ENCODE measurements at regions not wholly inside any gene's neighbourhood (a gene's known extent, or its start where the extent isn't known, plus 50 kb on each side); places are given as distances from the start of the nearest gene placed in this dataset.

DNA sequence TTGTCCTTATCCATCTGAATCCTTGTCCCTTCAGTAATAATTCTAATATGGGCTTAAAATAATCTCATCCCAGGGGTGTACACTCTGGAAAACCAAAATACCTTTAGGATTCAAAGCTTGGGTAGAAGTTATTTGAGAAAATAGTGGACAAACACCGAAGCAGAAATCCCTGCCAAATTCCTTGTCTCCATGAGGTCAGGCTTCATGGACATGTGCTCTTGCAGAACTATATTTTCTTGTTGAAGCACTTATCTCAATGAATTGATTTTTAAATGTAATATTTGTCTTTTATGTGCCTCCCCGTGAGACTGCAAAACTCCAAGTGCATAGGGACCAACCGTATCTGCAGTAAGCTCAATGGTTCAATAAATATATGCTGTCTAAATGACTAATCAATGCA is 1153.3 kb upstream of the AUTS2 start:
- no peak for DNase-seq

DNA sequence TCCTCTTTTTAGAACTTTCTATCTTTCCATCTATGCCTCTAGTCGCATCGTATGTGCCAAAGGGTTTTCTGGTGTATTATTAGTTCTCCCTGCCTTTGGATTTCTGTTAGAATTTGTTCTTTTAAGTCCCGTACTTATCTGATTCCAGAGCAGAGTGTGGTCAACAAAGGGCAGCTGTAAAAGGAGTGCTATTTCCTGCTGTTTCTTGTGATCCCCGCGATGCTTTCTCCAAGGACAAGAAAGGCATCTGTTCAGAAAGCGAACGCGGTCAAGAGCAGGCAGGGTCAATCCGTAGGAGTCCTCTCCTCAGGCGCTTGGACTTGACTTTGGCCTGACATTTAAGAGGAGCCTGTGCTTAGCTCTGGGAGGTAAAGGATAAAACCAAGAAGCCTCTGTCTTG is 1152.1 kb upstream of the AUTS2 start:
- no peak for DNase-seq

DNA sequence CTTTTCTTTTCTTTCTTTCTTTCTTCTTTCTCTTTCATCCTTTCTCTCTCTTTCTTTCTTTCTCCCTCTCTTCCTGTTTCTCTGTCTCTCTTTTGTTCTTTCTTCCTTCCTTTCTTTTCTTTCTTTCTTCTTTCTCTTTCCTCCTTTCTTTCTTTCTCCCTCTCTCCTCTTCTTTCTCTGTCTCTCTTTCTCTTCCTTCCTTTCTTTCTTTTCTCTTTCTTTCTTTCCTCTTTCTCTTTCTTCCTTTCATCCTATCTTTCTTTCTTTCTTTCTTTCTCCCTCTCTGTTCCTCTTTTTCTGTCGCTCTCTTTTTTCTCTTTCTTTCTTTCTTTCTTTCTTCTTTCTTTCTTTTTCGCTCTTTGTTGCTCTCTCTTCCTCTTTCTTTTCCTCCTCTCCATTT is 1149.2 kb upstream of the AUTS2 start:
- no peak for DNase-seq

GRCh38 chr7:68449816-68450215 is 1148.5 kb upstream of the AUTS2 start:
- DNase-seq: no peak

- DNase-seq: no peak
Observed at GRCh38 chr7:68454931-68455330, 1143.3 kb upstream of the AUTS2 start.

DNA sequence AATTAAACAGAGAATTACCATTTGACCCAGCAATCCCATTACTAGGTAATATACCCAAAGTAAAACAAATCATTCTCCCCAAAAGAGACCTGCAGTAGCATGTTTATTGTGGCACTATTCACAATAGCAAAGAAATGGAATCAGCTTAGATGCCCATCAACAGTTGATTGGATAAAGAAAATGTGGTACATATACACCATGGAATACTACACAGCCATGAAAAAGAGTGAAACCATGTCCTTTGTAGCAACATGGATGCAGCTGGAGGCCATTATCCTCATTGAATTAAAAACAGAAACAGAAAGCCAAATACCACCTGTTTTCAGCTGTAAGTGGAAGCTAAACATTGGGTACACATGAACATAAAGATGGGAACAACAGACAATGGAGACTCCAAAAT is 1141.8 kb upstream of the AUTS2 start:
- no peak for DNase-seq

- DNase-seq: no peak
Observed at GRCh38 chr7:68457481-68457880, 1140.8 kb upstream of the AUTS2 start.

GRCh38 chr7:68458010-68458908 is 1140.0 kb upstream of the AUTS2 start:
- DNase-seq: peak; percentile 13

- DNase-seq: peak; percentile 75
Observed at GRCh38 chr7:68461430-68461829, 1136.8 kb upstream of the AUTS2 start.

DNA sequence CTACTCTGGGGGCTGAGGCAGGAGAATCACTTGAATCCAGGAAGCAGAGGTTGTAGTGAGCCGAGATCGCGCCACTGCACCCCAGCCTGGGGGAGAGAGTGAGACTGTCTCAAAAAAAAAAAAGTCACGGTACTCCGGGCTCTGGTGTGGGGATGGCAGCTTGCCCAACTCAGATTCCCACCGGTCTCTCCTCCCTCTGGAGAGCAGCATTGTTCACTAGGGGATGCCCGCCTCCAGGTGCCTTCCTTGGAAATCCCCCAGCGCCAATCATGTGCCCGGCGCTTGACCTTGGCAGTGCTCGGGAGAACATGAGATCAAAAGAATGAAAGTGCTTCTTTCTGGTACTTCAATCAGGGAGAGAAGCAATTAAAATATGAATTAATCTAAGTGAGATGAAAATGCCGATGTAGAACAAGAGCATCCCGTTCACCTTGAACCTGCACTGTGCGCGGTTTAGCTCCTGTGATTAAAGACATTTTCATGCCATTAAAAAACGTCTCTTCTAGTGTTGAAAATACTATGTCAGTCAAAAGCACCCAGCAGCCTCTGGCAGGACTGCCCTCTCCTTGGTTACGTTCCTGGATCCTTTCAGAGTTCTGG is 1127.3 kb upstream of the AUTS2 start:
- no peak for DNase-seq

GRCh38 chr7:68472688-68473087 is 1125.6 kb upstream of the AUTS2 start:
- no peak for DNase-seq

DNA sequence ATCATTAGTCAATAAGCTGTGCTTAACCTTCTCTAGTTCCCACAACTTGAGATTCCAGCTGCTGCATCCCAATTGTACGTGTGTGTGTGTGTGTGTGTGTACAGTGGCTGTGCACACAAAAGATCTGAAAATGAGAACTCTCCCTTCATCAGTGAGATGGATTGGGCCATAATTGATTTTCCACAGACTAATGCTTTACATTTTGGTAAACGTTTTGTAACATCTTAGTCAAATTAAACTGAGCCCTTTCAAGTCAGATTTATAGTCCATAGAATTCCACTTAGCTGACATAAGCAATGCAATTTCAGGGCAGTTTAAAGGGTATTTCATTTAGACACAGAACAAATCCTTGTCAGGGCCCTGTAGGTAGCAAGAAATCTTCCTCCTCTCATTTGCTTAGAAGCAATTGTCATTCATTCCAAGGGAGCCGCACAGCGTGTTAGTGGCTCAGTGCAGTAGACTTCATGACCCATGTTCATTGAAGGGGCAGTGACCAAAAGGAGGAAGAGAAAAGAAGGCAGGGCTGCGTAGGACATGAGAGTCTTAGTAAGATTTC is 1123.5 kb upstream of the AUTS2 start:
- DNase-seq: no peak

DNA sequence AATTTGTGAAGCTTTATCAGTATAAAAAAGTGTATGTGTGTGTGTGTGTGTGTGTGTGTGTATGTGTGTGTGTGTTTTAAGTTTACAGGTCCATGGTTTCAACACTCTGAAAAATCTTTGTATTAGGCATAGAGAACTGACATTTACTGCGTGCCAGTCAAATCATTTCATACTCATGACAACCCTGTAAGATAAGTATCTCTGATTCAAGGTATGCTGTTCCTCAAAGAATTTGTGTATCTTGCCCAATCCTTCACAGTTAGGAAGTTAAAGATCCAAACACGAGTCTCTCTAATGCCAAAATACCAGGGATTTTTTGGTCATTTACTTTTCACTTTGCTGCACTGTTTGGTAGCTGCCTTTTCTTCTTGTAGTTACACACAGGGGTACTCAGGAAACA is 1121.3 kb upstream of the AUTS2 start:
- no peak for DNase-seq

- DNase-seq: no peak
Observed at GRCh38 chr7:68478326-68478725, 1119.9 kb upstream of the AUTS2 start.

DNA sequence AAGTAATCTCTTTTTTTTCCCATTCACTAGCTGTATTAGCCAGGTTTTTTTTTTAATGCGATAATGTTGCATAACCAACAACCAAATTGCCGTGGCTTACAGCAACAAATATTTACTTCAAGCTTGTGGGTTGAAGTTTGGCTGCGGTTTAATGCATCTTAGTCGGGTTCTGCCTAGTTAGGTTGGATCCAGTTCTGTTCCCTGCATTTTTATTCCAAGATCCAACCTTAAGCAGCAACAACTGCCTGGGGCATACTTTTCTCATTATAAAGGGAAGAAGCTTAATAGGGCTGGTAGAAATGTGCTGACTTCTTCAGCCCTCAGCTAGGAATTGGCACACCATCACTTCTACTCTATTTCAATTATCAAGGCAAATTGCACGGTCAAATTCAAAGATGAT is 1115.5 kb upstream of the AUTS2 start:
- no peak for DNase-seq

- DNase-seq: no peak
Observed at GRCh38 chr7:68484731-68485130, 1113.5 kb upstream of the AUTS2 start.

DNA sequence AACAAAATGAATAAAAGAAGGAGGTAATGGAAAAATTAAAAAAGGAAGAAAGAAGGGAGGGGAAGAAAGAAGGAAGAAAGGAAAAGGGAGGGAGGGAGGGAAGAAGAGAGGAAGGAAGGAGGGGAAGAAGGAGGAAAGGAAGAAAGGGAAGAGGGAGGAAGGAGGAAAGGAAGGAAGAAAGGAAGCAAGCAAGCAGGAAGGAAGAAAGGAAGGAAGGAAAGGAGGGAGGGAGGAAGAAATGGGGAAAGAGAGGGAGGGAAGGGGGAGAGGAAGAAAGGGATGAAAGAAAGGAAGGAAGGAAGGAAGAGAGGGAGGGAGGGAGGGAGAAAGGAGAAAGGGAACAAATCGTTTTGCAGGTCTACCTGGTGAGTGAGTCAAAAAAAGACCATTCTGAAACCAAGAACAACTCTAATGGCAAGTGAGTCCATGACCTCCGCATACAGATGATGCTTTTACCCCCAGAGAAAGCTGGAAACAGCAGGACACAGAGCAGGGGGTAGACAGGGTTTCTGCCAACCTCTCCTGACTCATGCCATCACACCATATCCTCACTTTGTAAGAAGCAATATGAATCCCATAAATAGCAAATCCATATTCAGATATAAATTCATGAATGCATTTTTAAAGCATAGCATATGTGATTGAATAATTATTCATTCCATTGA is 1112.9 kb upstream of the AUTS2 start:
- DNase-seq: no peak

DNA sequence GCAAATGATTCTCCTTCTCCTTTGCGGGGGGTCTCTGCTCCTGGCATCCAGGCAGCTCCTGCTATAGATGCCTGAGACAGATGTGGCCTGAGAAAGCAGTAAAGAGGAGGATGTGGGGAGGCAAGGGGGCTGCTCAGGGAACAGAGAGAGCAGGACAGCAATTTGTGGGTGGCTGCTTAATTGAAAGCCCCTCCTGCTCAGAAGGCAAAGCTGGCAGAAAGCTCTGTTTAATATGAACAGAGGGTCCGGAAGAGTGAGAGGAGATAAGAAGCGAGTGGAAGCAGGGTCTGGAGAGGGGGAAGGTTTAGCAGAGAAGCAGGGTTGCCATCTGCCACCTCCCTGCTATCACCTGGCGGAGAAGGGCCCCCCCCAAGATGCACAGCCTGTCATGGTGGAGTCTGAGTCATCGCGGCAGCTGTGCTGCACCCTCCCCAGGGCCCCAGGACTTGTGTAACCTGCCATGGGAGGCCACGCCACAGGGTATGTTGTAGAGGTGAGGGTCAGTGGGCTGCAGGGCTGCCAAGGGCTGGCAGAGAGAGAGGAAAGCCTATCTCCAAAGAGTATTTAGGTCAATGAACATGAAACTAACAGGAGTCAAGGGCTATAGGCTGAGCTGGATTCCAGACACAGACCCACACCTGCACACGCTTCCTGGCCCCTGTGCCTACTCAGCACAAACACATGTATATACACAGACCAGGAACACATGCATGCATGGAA is 1109.8 kb upstream of the AUTS2 start:
- DNase-seq: no peak

DNA sequence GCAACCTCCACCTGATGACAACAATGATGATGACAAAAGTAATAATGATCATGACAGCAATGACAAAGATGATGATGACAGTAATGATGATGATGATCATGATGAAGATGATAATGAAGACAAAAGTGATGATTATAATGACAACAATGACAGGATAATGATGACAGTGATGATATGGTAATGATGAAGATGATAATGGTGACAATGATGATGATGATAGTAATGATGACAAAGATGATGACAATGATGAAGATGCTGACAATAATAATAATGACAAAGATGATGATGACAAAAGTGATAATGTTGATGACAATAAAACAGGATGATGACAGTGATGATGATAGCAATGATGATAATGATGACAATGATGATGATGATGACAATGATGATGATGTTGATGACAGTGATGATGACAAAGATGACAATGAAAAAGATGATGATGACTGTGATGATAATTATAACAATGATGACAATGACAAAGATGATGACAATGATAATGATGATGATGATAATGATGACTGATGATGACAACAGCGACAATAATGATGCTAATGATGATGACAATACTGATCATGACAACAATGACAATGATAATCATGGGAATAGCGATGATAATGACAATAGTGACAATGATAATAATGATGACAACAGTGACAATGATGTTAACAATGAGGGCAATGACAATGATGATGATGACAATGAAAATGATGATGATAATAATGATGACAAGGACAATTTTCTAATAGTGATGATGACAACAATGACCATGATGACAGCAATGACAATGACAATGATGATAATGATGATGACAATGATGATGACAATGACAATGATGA is 1106.5 kb upstream of the AUTS2 start:
- no peak for DNase-seq

- DNase-seq: no peak
Observed at GRCh38 chr7:68492359-68492690, 1106.0 kb upstream of the AUTS2 start.

DNA sequence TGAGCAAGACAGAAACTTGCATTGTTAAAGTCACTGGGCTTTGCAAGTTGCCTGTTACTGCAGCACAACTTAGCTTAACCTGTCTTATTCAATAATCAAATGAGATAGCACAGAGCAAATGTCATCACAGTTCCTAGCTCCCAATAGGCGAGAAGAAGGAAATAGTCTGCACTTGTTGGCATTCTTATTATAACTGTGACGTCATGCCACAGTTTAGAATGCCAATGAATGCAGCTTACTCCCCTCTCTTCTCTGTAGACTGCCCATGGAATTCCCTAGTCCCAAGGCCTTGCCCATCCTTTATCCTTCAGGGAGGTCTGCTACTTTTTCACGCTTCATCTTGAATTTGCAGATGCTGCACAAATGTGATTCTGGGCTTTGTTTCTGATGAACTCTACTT is 1094.9 kb upstream of the AUTS2 start:
- no peak for DNase-seq

GRCh38 chr7:68504716-68505115 is 1093.6 kb upstream of the AUTS2 start:
- no peak for DNase-seq
